ENCODE measurements at regions not wholly inside any gene's neighbourhood (a gene's known extent, or its start where the extent isn't known, plus 50 kb on each side); places are given as distances from the start of the nearest gene placed in this dataset.

DNA sequence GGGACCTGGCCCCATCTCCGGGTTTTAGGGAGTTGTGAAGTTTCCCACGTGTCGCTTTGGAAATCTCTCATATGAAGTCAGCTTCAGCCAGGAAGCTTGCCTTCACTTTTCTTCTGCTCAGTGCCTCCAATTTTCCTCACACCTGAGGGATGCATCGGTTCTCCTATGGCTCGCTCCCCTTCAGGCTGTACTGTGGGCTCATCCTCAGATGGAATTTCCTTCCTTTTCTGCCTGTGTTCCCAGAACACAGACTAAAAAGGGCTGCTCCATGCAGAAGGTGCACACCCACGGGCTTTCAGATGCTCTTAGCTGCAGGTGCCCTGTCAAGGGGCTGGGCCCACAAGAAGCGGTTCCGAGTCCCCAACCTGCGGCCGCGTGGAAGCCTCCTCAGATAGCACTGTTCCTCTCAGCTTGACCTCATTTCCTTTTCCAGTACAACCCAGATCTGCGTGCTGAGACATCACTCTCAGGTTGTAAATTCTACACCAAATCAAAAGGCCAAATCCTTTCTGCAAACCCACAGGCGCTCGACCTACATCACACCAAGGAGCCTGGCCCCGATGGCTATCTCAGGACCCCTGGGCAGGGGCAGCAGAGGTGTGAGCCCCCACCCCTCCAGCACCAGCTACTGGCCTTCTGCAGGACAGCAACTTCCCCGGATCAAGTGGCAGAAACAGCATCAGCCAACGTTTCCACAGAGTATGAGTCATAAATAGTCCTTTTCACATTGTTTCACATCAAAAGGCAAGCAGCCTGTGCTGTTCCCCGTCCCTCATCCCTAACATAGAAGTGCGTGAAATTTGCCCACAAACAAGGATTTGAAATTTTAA, 275.9 kb downstream of the ZNF536 start:
- DNase-seq: no peak

DNA sequence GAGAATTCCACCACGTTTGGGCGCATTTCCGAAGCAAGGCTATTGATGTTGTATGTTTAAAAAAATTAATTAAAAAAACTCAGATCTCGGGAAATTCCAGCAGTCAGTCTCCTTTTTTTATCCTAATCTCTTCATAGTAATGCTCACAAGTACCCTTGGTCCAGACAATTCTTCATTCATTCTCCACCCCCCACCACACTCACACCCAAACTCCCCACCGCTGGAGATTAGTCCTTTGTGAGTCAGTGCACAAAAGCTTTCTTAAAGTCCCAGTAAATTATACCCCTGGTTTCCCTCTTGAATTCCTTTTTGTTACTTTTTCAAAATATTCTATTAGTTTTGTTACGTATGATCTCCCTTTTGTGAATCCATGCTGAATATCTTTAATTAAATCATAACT, 274.6 kb downstream of the ZNF536 start:
- no peak for DNase-seq

DNA sequence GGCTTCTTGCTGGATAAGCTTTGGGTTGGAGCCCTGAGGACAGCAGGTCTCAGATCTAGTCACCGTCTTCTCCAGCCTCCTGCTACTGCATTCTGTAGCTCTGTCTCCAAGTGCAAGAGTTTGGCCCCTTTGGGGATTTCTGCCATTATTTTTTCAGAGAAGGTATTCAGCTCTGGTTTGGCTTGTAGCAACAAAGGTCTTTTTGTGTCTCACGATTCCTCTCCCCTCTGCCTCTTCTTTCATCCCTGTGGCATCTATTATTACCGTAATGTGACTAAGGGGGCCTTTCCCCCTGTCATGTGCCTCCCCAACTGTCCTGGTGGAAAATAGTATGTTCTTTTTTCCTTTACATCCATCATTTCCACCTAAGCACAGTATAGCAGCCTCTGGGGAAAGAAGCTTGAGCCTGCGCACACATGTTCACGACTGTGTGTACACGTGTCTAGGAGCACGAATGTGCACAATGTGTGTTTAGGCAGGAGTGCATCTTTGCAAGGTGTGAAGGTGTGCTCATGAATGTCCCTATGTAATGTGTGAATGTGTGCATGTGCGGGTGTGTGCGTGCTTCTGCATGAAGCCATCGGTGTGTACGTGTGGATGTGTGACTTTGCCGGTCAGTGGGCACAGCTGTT, 273.9 kb downstream of the ZNF536 start:
- no peak for DNase-seq

DNA sequence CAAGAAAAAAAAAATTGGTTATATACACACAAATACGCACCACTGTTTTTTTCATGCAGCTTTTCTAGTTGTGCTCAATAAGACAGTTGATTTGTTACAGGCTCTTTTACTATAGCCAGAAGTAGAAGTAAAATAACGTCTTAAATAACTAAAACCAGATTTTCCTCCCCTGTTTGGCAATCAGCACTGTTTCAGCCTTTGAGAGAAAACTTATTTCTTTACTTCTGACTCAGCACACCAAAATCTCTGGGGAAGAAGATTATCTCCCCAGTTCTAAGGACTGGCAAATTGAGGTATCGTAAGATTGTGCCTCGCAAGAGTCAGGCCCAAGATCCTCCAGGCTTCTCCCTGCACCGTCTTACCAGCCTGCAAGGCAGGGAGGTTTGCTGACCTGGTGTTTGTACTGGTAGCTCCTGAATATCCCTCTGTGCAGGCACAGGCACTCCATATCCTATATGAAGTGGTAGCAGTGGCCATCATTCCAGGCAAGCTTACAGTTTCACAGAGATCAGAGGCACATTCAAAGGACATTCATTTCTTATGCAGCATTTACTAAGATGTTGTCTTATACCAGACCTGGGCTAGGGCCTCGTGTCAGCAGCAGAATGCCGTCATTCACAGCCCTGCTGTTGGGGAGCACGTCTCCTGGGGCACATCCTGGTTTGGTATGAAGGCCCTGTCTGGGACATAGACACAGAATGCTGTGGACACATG, 268.2 kb downstream of the ZNF536 start:
- no peak for DNase-seq

DNA sequence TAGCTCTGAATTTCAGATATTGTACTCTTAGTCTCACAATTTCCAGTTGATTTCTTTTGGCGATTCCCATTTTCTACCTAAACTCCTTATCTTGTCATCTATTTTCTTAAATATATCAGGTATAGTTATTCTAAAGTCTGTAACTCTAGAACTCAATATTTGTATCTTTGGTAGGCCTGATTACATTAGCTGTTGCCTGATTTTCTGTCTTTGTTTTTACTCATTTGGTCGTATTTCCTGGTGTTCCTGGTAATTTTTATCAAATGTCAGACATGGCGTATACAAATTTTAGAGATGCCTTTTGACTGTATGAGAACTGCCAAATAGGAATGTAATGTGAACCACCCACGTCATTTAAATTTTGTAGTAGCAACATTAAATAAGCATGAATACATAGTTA, 266.7 kb downstream of the ZNF536 start:
- DNase-seq: no peak

DNA sequence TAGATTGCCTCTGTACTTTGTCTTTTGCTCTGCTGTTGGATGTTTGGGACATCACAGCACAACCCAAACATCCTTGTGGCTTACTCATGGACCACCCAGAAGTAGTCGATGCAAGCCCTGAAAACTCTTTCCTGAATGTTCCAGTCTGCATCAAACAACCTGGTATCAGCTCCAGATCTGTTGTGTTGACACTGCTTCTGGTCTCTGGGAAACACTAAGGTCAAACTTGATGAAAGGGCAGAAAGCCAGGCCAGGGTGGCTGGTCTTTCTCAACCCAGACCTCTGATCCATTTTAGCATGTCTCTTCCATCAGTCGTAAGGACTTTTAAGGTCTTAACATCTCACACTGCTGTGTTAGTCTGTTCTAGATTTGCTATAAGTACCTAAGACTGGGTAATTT, 265.7 kb downstream of the ZNF536 start:
- no peak for DNase-seq

DNA sequence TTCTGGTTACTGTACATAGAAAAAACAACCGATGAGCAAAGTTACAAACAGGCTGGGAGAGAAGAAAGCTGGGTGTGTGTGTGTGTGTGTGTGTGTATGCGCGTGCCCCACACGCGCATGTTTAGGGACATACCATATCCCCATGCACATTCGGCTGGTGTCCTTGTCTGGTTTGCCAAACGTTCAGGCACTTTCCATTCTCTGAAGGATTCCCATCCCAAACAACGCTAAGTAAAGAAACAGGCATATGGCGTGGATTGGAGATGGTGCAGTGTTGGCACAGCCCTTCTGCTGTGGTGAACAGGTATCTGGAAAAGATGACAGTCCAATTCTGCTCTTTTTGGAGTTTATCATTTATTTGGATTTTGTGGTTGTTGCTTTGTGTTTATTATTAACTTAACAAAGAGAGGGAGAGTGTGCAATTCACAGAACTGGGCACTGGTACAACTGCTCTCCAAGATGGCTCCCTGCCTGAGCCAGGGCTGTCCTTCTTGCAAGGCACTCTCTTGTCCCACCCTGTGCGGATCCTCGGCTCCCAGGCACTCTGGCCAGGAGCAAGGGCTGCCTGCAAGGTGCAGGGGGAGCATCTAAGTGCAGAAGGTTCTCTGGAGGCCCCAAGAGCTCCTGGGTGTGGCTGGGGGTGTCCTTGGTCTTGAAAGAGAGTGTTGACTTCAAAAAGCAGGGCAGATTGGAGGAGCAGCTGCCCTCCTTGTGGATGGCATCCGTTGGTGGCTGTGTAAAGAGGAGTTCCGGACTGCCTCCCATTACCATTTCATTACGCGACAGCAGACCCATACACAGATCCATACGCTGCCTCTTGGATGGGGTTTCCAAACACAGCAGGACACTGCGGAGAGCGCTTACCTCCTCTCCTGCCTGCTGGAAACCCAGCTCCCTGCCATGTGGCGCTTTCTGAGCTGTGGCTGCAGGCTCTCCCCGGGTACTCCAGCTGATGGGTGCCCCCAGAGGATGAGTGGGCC, 263.1 kb downstream of the ZNF536 start:
- no peak for DNase-seq

DNA sequence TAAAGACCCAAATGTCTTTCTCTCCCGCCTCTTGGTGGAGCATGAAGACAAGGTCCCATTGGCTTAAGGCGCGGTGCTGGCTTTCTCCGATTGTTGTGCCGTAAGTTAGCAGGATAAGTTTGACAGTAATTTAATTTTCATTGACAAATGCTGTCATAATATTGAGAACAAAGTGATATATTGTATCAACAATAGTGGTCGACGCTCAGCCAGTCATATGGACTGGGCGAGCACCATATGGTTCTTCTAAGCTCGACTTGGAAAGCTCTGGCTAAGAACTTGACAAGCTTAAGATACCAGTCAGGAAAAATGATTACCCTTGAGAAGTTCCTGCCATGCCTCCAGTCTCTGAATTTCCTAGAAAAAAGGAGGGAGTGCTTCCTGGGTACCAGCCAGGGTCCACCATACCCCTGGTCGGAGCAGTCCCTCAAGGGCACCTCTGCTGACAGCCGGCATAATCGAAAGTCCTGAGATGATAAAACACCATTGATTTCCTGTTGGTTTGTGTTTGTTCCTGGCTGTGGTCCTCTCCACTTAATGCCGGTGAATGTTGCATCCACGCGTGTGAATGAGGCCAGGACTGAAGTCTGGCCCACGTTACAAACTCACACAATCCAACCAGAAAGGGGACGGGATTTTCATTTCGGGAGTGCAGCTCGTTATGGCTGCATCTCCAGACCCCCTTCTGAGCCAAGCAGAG, 262.1 kb downstream of the ZNF536 start:
- DNase-seq: no peak

DNA sequence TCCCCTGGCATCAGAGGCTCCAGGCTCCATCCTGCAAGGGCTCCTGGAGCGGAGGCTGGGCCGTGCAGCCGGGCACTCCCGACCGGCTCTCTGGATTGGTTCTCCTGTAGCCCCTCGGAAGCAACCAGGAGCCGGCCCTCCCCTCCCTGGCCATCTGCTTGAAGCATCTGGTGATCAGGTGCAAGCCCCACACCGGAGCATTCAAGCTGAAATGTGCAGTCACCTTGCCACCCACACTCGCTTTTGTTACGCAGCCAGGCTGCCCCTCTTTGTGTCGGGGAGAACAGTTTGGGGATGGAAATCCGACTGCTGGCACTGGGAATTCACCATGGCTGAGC, 258.8 kb downstream of the ZNF536 start:
- DNase-seq: no peak

DNA sequence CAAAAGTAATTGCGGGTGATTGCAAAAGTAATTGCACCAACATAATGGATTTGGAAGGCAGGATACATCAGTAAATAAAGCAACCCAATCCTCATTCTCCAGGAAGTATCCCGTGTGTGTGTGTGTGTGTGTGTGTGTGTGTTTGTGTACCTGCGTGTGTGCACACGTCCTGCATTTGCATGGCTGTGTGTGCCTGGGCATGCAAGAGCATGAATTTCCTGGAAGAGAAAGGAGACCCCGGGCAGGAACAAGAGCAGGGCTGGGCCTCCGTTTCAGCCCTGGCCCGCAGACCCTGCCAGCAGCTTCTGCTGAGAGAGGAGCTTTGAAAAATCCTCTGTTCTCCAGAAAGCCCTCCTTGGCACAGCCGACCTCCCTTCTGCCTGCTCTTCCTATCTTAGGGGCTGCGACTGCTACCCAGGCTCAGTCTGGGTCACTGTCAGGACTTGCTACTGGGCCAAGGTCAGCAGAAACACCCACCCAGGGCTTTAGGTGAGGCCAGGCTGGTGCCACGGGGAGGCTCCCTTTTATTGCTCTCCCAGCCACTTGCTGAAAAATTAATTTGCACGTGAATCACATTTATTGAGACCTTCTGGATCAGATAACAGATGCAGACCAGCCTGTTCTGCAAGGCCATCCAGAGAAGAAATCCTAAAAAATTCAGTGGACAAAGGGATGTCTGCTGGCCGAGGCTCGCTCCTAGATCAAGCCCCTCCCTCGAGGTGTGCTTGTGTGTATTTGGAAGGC, 258.3 kb downstream of the ZNF536 start:
- DNase-seq: no peak

DNA sequence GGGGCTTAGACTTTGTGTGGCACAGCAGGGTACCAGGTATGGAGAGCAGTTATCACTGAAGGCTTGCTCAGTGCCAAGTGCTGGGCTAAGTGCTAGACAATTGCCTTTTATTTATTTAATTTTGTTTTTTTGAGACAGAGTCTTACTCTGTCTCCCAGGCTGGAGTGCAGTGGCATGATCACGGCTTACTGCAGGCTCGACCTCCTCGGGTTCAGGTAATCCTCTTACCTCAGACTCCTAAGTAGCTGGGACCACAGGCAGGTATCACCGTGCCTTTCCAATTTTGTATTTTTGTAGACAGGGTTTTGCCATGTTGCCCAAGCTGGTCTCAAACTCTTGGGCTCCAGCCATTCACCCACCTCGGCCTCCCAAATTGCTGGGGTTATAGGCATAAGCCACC, 256.9 kb downstream of the ZNF536 start:
- DNase-seq: no peak

DNA sequence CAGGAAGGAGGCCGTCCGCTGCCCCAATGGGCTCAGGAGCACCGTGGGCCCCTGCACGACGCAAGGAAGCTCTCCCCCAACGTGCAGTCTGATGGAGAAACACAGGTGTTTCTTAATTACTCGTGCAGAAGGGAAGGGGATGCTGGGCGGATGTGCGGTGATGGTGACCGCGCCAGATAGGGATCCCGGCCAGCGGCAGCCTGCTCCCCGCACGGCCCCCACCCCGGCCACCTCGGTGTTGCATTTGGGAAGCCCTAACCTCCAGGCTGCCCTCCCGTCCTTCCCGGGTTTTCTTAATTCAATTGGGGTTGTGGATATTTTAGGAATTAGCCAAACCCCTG, 254.4 kb downstream of the ZNF536 start:
- no peak for DNase-seq

DNA sequence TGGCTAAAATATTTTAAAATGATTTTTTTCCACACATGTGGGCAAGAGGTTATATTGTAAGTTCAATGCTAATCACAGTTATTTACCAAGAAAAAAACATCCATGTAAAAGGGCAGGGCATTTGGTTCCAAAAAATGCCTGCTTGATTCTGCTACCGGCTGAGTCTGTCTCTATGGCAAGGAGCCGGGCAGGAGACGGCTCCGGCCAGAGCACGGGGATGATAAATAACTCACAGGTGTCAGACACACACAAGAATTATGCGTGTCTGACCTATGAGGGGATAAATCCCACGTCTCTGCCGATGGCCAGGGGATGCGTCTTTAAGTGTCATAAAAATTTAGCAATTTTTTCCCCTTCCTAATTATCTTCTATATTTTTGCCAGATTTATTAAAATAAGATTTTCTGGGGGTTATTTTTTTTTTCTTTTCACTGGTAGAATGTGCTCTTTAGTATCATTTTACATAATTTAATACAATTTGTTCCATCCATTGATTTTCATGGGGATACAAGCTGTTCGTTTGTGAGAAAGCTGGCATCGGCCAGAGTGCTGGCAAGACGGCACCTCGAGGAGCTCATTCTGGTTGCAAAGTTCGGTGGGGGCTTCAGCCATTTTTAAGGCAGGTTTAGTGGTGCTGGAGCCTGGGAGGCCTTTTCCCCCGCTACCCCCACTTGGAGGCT, 253.9 kb downstream of the ZNF536 start:
- DNase-seq: no peak

DNA sequence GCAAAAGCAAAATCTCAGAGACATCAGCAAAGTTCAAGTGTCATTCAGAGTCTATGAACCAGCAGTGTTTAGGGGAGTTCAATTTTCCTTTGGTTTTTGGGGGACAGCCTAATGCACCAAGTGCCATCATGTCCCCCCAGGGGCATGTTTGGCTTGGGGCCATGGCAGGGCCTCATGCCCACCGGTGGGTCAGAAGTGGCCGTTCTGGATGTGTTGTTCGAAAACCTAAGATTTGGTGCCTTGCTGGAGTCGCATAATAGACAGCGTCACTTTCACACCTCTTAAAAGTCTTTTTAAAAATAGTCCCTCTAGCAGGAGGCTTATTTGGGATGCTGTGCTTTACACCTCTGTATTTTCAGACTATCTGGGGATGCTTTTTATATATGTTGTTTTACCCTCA, 250.1 kb downstream of the ZNF536 start:
- DNase-seq: no peak

DNA sequence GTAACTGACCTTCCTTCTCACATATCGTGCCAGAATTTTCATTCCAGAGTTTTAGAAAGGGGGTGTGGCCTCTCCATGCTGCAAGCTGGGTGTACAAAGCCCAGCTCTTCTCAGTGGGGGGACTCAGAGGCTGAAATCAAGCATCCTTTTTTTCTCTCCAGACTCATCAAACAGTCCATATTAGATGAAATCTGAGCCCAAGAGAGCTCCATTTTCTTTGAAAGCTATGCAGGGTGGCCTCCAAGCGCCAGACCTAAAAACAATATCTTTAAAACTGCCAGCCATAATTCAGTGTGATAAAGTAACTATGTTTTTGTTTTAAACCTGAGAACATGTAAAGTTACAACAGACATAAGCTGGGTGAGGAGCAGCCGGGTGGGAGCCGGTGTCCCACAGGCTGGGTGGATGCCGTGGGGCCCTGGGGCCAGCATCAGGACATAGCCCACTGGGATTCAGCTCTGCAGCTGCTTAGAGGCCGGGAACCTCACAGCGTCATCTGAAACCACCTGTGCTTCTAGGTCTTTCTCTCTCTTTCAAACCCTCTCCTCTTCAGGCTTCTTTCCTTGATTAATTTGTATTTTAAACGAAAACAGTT, 249.2 kb downstream of the ZNF536 start:
- no peak for DNase-seq

DNA sequence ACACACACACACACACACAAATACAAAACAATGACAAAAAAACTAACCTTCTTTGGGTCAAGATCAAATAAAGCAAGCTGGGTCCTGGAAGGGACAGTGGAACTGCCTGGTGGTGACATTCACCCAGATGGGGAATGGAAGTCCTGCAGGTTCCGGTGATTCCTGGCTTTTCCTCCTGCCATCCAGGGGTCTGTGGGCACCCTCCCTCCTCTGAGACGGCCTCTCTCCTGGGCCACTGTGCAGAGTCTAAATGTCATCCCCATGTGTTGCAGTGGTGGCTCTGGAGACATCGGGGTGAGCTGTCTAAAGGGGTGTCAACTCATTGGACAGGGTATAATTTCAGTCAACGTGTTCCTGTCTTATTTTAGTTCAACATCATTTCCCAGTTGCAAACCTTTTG, 248.2 kb downstream of the ZNF536 start:
- no peak for DNase-seq

DNA sequence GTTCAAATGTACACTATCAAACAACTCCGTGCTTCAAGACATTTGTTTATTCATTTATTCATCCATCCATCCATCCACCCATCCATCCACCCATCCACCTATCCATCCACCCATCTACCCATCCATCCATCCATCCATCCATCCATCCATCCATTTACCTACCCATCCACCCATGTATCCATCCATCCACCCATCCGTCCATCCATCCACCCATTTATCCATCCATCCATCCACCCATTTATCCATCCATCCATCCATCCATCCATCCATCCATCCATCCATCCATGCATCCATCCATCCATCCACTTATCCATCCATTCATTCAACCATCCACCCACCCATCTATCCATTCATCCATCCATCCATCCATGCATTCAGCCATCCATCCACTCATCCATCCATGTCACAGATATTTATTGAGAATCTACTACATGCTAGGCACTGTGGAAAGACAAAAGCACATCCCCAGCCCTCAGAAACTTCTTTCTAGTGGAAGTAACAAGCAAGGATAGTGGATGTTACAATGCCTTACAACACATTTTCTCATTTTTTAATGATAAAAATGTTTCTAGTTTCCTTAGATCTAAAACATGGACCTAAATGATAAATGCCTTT, 237.6 kb downstream of the ZNF536 start:
- DNase-seq: no peak

DNA sequence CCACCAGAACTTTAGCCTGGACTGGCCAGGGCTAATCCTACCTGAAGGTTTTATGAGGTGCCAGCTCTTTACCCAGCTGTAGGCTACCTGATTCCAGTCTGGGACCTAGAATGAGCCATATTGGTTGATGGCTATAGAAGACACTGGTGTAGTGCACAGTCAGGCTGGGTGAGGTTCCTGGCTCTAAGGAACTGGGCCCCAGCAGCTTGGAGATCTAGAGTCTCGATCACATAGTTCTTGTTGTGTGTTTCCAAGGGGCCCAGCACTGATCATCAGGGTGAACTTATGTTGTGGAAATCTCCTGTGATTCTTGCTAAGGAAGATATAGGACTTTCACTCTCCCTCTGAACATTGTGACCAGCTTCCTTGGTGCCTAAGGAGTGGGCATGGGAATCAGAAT, 236.3 kb downstream of the ZNF536 start:
- DNase-seq: no peak

All from COR-L47 (cell line).